ENCODE measurements at regions not wholly inside any gene's neighbourhood (a gene's known extent, or its start where the extent isn't known, plus 50 kb on each side); places are given as distances from the start of the nearest gene placed in this dataset.

- ChIA-PET POLR2A (no interaction called here), CTCF (no interaction called here)
- Histone ChIP-seq H3K27ac (ENCODE audit: low read length in 2 of 2) (no peak overlapping the region), H3K4me2 (replicated peaks; ENCODE audit: low read depth, low read length, poor library complexity, severe bottlenecking) (no peak overlapping the region), H3K9ac (ENCODE audit: low read length) (no peak overlapping the region), H3K27me3 (replicated peaks in 1 of 4; ENCODE audit: control extremely low read depth in 1 of 4, control insufficient read depth in 3 of 4, insufficient read depth in 4 of 4, low read length in 3 of 4) (no peaks in the 10 kb centered on the region), H3K4me3 (ENCODE audit: control extremely low read depth in 1 of 5, extremely low read depth in 1 of 5, insufficient read depth in 1 of 5, low read depth in 2 of 5, low read length in 4 of 5) (no peak overlapping the region), H4K20me1 (ENCODE audit: control insufficient read depth, insufficient read depth, low read length, poor library complexity, severe bottlenecking) (no peaks in the 10 kb centered on the region), H3K4me1 (ENCODE audit: control insufficient read depth in 2 of 2, insufficient read depth in 2 of 2, low read length in 2 of 2) (no peaks in the 10 kb centered on the region), H3K9me3 (ENCODE audit: control extremely low read depth in 1 of 3, control insufficient read depth in 2 of 3, insufficient read depth in 1 of 3, low read length in 2 of 3) (peaks cover 0 to 21% (median 0%) of the 10 kb centered on the region in 3 donors), H3K36me3 (replicated peaks in 1 of 2; ENCODE audit: control extremely low read depth in 1 of 2, control insufficient read depth in 1 of 2, extremely low read depth in 1 of 2, insufficient read depth in 2 of 2, low read length in 1 of 2) (no peaks in the 10 kb centered on the region), H2AFZ (ENCODE audit: insufficient read depth, low read depth, low read length, poor library complexity, severe bottlenecking) (no peak overlapping the region), H3K79me2 (ENCODE audit: control insufficient read depth, insufficient read depth, low read length) (no peaks in the 10 kb centered on the region)
- H3K4me1 Mint-ChIP-seq: no peaks in the 10 kb centered on the region
- H3K9me3 Mint-ChIP-seq (ENCODE audit: insufficient read depth): no peaks in the 10 kb centered on the region
- DNase-seq: no peak
- no peak overlapping the region for H3K27ac Mint-ChIP-seq
- peaks cover 25% of the 10 kb centered on the region for H3K27me3 Mint-ChIP-seq
- ATAC-seq (ENCODE audit: low read depth): no peak
- H3K4me3 Mint-ChIP-seq: no peak overlapping the region
- TF ChIP-seq, protein P1, sequence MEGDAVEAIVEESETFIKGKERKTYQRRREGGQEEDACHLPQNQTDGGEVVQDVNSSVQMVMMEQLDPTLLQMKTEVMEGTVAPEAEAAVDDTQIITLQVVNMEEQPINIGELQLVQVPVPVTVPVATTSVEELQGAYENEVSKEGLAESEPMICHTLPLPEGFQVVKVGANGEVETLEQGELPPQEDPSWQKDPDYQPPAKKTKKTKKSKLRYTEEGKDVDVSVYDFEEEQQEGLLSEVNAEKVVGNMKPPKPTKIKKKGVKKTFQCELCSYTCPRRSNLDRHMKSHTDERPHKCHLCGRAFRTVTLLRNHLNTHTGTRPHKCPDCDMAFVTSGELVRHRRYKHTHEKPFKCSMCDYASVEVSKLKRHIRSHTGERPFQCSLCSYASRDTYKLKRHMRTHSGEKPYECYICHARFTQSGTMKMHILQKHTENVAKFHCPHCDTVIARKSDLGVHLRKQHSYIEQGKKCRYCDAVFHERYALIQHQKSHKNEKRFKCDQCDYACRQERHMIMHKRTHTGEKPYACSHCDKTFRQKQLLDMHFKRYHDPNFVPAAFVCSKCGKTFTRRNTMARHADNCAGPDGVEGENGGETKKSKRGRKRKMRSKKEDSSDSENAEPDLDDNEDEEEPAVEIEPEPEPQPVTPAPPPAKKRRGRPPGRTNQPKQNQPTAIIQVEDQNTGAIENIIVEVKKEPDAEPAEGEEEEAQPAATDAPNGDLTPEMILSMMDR (IDR thresholded peaks at IDR 0.05): no peak
- TF ChIP-seq EZH2 (IDR thresholded peaks at IDR 0.05; ENCODE audit: borderline replicate concordance, insufficient read depth, low read depth, low read length, poor library complexity, severe bottlenecking): no peak
- intact Hi-C loops (cut with micrococcal nuclease): no loop called here
- 80% methylated on average over 2 of the region's 3 CpGs for WGBS (ENCODE audit: insufficient coverage)
Observed at GRCh38 chr16:50497592-50497991, 50.6 kb upstream of the NKD1 start.

DNA sequence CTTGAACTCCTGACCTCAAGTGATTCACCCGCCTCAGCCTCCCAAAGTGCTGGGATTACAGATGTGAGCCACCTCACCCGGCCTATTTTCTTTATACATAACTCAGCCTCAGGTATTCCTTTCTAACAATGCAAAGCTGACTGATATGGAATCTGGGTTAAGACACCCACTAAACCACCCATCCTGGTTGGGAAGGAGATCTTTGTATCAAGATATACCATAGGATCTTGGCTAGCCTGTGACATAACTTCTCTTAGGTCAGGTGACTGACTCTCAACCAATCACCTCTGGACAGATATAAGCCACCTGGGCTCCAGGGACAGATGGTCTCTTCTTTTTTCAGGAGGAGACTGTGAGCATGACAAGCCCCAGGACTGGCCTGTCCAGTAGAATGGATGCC, 51.2 kb upstream of the NKD1 start:
- H3K27me3 Mint-ChIP-seq: peaks cover 21% of the 10 kb centered on the region
- Histone ChIP-seq H3K9me3 (ENCODE audit: control extremely low read depth in 1 of 3, control insufficient read depth in 2 of 3, insufficient read depth in 1 of 3, low read length in 2 of 3) (peaks cover 0 to 15% (median 0%) of the 10 kb centered on the region in 3 donors), H3K4me1 (ENCODE audit: control insufficient read depth in 2 of 2, insufficient read depth in 2 of 2, low read length in 2 of 2) (no peaks in the 10 kb centered on the region), H3K27ac (ENCODE audit: low read length in 2 of 2) (no peak overlapping the region), H4K20me1 (ENCODE audit: control insufficient read depth, insufficient read depth, low read length, poor library complexity, severe bottlenecking) (no peaks in the 10 kb centered on the region), H2AFZ (ENCODE audit: insufficient read depth, low read depth, low read length, poor library complexity, severe bottlenecking) (no peak overlapping the region), H3K4me3 (ENCODE audit: control extremely low read depth in 1 of 5, extremely low read depth in 1 of 5, insufficient read depth in 1 of 5, low read depth in 2 of 5, low read length in 4 of 5) (no peak overlapping the region), H3K27me3 (replicated peaks in 1 of 4; ENCODE audit: control extremely low read depth in 1 of 4, control insufficient read depth in 3 of 4, insufficient read depth in 4 of 4, low read length in 3 of 4) (no peaks in the 10 kb centered on the region), H3K36me3 (replicated peaks in 1 of 2; ENCODE audit: control extremely low read depth in 1 of 2, control insufficient read depth in 1 of 2, extremely low read depth in 1 of 2, insufficient read depth in 2 of 2, low read length in 1 of 2) (no peaks in the 10 kb centered on the region), H3K4me2 (replicated peaks; ENCODE audit: low read depth, low read length, poor library complexity, severe bottlenecking) (no peak overlapping the region), H3K79me2 (ENCODE audit: control insufficient read depth, insufficient read depth, low read length) (no peaks in the 10 kb centered on the region), H3K9ac (ENCODE audit: low read length) (no peak overlapping the region)
- ChIA-PET CTCF (no interaction called here), POLR2A (no interaction called here)
- no peak overlapping the region for H3K27ac Mint-ChIP-seq
- H3K4me3 Mint-ChIP-seq: no peak overlapping the region
- no peaks in the 10 kb centered on the region for H3K9me3 Mint-ChIP-seq (ENCODE audit: insufficient read depth)
- ATAC-seq (ENCODE audit: low read depth): no peak
- intact Hi-C loops (cut with micrococcal nuclease): no loop called here
- no peak for TF ChIP-seq EZH2 (IDR thresholded peaks at IDR 0.05; ENCODE audit: borderline replicate concordance, insufficient read depth, low read depth, low read length, poor library complexity, severe bottlenecking)
- TF ChIP-seq, protein P1 (IDR thresholded peaks at IDR 0.05): no peak
- no peak for DNase-seq
- WGBS (ENCODE audit: insufficient coverage): no CpG with 5 or more reads among the region's 2 CpGs
- no peaks in the 10 kb centered on the region for H3K4me1 Mint-ChIP-seq
